HEK293T (cell line): ENCODE measurements at regions not wholly inside any gene's neighbourhood (a gene's known extent, or its start where the extent isn't known, plus 50 kb on each side); places are given as distances from the start of the nearest gene placed in this dataset.

Experiments
- BHLHE40 ChIP-seq: fragments of 450-650 bp; IDR thresholded peaks from 2 replicates; pipeline ENCODE4 v1.6.1; 2016; ENCODE audit warnings: mild to moderate bottlenecking, moderate library complexity, borderline replicate concordance
- FOXK2 ChIP-seq: fragments of 450-650 bp; IDR thresholded peaks from 2 replicates; pipeline ENCODE4 v1.6.1; 2016; ENCODE audit warnings: mild to moderate bottlenecking
- HDGF ChIP-seq: fragments of 450-650 bp; IDR thresholded peaks from 2 replicates; pipeline ENCODE4 v1.6.1; 2017; ENCODE audit warnings: antibody characterized with exemption, borderline replicate concordance

- no peak for TF ChIP-seq HDGF
- TF ChIP-seq BHLHE40: no peak
- TF ChIP-seq FOXK2: no peak
These were observed 60.8 kb upstream of the XAGE1B start for GRCh38 chrX:52577464-52578173.
